H9 (cell line): ENCODE measurements at regions not wholly inside any gene's neighbourhood (a gene's known extent, or its start where the extent isn't known, plus 50 kb on each side); places are given as distances from the start of the nearest gene placed in this dataset.

Source experiments
- DNase-seq: peaks from one replicate; pipeline ENCODE4 v3.0.0-alpha.2; 2017
- H2AFZ ChIP-seq: one replicate; pipeline ENCODE4 v1.6.1; 2013; ENCODE audit warnings: mild to moderate bottlenecking, low read length, control low read depth, moderate library complexity
- H2AK5ac ChIP-seq: 2 replicates; pipeline ENCODE4 v1.6.1; 2013; ENCODE audit warnings: low read length, control low read depth, mixed read lengths; ENCODE audit not compliant: insufficient read length
- H2BK120ac ChIP-seq: one replicate; pipeline ENCODE4 v1.6.1; 2013; ENCODE audit warnings: low read depth, mild to moderate bottlenecking, low read length, control low read depth, inconsistent platforms; ENCODE audit not compliant: poor library complexity, severe bottlenecking
- H2BK12ac ChIP-seq: 2 replicates; pipeline ENCODE4 v1.6.1; 2013; ENCODE audit warnings: low read length, control low read depth, mixed read lengths, low read depth; ENCODE audit not compliant: insufficient read length
- H2BK15ac ChIP-seq: 2 replicates; pipeline ENCODE4 v1.6.1; 2013; ENCODE audit warnings: low read depth, low read length, control low read depth
- H2BK20ac ChIP-seq: one replicate; pipeline ENCODE4 v1.6.1; 2013; ENCODE audit warnings: low read depth, mild to moderate bottlenecking, low read length, control low read depth, inconsistent platforms; ENCODE audit not compliant: poor library complexity, severe bottlenecking
- H2BK5ac ChIP-seq: 2 replicates; pipeline ENCODE4 v1.6.1; 2013; ENCODE audit warnings: low read length, control low read depth, mixed read lengths; ENCODE audit not compliant: insufficient read length
- H3K14ac ChIP-seq: 2 replicates; pipeline ENCODE4 v1.6.1; 2013; ENCODE audit warnings: low read length, control low read depth; ENCODE audit not compliant: insufficient read depth
- H3K18ac ChIP-seq: 2 replicates; pipeline ENCODE4 v1.6.1; 2013; ENCODE audit warnings: low read depth, mild to moderate bottlenecking, mixed read lengths, low read length, control low read depth; ENCODE audit not compliant: insufficient read length
- H3K23ac ChIP-seq: 2 replicates; pipeline ENCODE4 v1.6.1; 2013; ENCODE audit warnings: low read length, control low read depth, mixed read lengths, low read depth; ENCODE audit not compliant: insufficient read length
- H3K23me2 ChIP-seq: 2 replicates; pipeline ENCODE4 v1.6.1; 2013; ENCODE audit warnings: low read depth, mild to moderate bottlenecking, mixed read lengths, low read length, control low read depth; ENCODE audit not compliant: insufficient read length, poor library complexity, severe bottlenecking
- H3K27ac ChIP-seq: 2 replicates; pipeline ENCODE4 v1.5.1; 2013; ENCODE audit warnings: low read length, control low read depth, mixed read lengths, low read depth; ENCODE audit not compliant: insufficient read length
- H3K27me3 ChIP-seq: 2 replicates; pipeline ENCODE4 v1.6.1; 2013; ENCODE audit warnings: low read length, control low read depth, inconsistent platforms; ENCODE audit not compliant: insufficient read depth
- H3K4ac ChIP-seq: 2 replicates; pipeline ENCODE4 v1.6.1; 2013; ENCODE audit warnings: low read depth, mild to moderate bottlenecking, control low read depth, inconsistent platforms, low read length, moderate library complexity
- H3K4me1 ChIP-seq: 2 replicates; pipeline ENCODE4 v1.6.1; 2013; ENCODE audit warnings: low read length, control low read depth, inconsistent platforms; ENCODE audit not compliant: insufficient read depth
- H3K4me2 ChIP-seq: 2 replicates; pipeline ENCODE4 v1.6.1; 2013; ENCODE audit warnings: low read length, control low read depth, mixed read lengths; ENCODE audit not compliant: insufficient read length, insufficient read depth
- H3K56ac ChIP-seq: 2 replicates; pipeline ENCODE4 v1.6.1; 2013; ENCODE audit warnings: low read depth, mild to moderate bottlenecking, mixed read lengths, low read length, control low read depth; ENCODE audit not compliant: insufficient read length
- H3K79me1 ChIP-seq: 2 replicates; pipeline ENCODE4 v1.6.1; 2013; ENCODE audit warnings: low read depth, mild to moderate bottlenecking, moderate library complexity, low read length, control low read depth, inconsistent platforms; ENCODE audit not compliant: insufficient read depth, poor library complexity, severe bottlenecking
- H3K79me2 ChIP-seq: 2 replicates; pipeline ENCODE4 v1.6.1; 2013; ENCODE audit warnings: low read length, control low read depth, inconsistent platforms; ENCODE audit not compliant: insufficient read depth
- H3K9ac ChIP-seq: 2 replicates; pipeline ENCODE4 v1.6.1; 2013; ENCODE audit warnings: low read length, control low read depth, mixed read lengths; ENCODE audit not compliant: insufficient read length; ENCODE audit errors: extremely low read depth
- H3K9me3 ChIP-seq: one replicate; pipeline ENCODE4 v1.6.1; 2013; ENCODE audit warnings: low read depth, low read length, inconsistent platforms; ENCODE audit not compliant: control insufficient read depth
- H3T11ph ChIP-seq: one replicate; pipeline ENCODE4 v1.6.1; 2013; ENCODE audit warnings: mild to moderate bottlenecking, low read length, control low read depth, inconsistent platforms
- H4K20me1 ChIP-seq: one replicate; pipeline ENCODE4 v1.6.1; 2013; ENCODE audit not compliant: control insufficient read depth, insufficient read length, insufficient read depth
- H4K5ac ChIP-seq: 2 replicates; pipeline ENCODE4 v1.6.1; 2013; ENCODE audit warnings: low read depth, mild to moderate bottlenecking, mixed read lengths, low read length, control low read depth; ENCODE audit not compliant: insufficient read length
- H4K8ac ChIP-seq: replicated peaks from 2 replicates; pipeline ENCODE4 v1.6.1; 2013; ENCODE audit warnings: low read length, control low read depth, mixed read lengths, low read depth; ENCODE audit not compliant: insufficient read length
- H4K91ac ChIP-seq: 2 replicates; pipeline ENCODE4 v1.6.1; 2013; ENCODE audit warnings: low read depth, mild to moderate bottlenecking, moderate library complexity, mixed read lengths, low read length, control low read depth; ENCODE audit not compliant: insufficient read length
- H3K27ac Mint-ChIP-seq, 3 experiments: 2 replicates in 2 of 3; 3 replicates in 1 of 3; pipeline ENCODE4 v1.8.0; 2020 to 2021; ENCODE audit warnings: mixed read lengths in 3 of 3, mild to moderate bottlenecking in 1 of 3, moderate library complexity in 1 of 3
- H3K27me3 Mint-ChIP-seq: 2 replicates; pipeline ENCODE4 v1.8.0; 2021; ENCODE audit warnings: low read depth, mild to moderate bottlenecking, moderate library complexity, mixed read lengths
- H3K36me3 Mint-ChIP-seq, 3 experiments: 2 replicates in 2 of 3; 3 replicates in 1 of 3; pipeline ENCODE4 v1.8.0; 2020 to 2021; ENCODE audit warnings: low read depth in 3 of 3, mixed read lengths in 3 of 3; ENCODE audit not compliant: insufficient read depth in 1 of 3
- H3K4me1 Mint-ChIP-seq, 2 experiments: 2 replicates each; pipeline ENCODE4 v1.8.0; 2020; ENCODE audit warnings: mixed read lengths in 2 of 2
- H3K4me3 Mint-ChIP-seq, 2 experiments: 2 replicates in 1 of 2; 3 replicates in 1 of 2; pipeline ENCODE4 v1.8.0; 2020 to 2021; ENCODE audit warnings: mild to moderate bottlenecking in 2 of 2, mixed read lengths in 2 of 2, moderate library complexity in 1 of 2
- H3K9me3 Mint-ChIP-seq, 2 experiments: 2 replicates in 1 of 2; 3 replicates in 1 of 2; pipeline ENCODE4 v1.8.0; 2020; ENCODE audit warnings: mild to moderate bottlenecking in 2 of 2, mixed read lengths in 2 of 2, moderate library complexity in 1 of 2
- WGBS: extraction: QIAGEN DNeasy Blood & Tissue Kit; methylation state at CpG from one replicate; pipeline ENCODE4 v1.1.7; 2013; ENCODE audit warnings: missing lambda C conversion rate, low lambda C conversion rate, mixed read lengths; ENCODE audit not compliant: insufficient read length; ENCODE audit errors: extremely low coverage; 5-methylcytosine and 5-hydroxymethylcytosine counted together
- TF ChIP-seq, protein P1 (sequence below): fragments of 200-600 bp; sonication (generic); conservative IDR thresholded peaks from 3 replicates; pipeline ENCODE4 v1.8.0; 2021; ENCODE audit warnings: antibody characterized with exemption, mild to moderate bottlenecking

DNA sequence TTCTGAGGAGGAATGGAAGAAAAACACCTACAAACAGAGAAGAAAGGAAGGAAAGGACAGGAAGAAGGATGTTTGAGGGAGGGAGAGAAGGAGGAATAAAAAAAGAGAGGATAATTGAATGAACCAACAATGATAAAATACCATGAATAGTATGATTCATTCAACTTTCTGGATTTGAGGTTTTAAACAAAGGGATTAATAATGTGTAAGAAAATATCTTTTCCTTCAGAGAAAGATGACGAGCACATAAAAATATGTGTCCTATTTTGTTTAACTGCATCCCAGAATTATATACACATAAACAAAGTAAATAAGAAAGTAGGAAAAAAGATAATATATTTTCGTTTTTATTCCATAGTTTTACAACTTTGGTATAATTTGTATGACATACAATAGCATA, 1380.4 kb downstream of the STIM2 start:
- Histone ChIP-seq H4K5ac (no peak overlapping the region), H3K79me1 (no peaks in the 10 kb centered on the region), H4K91ac (no peak overlapping the region), H2BK120ac (no peak overlapping the region), H3K4ac (no peak overlapping the region), H3K18ac (no peak overlapping the region), H3K27me3 (no peaks in the 10 kb centered on the region), H3K23ac (no peak overlapping the region), H4K8ac (no peak overlapping the region), H2BK12ac (no peak overlapping the region), H4K20me1 (no peaks in the 10 kb centered on the region), H2BK20ac (no peak overlapping the region), H3K79me2 (no peaks in the 10 kb centered on the region), H3K9me3 (no peaks in the 10 kb centered on the region), H2BK5ac (no peak overlapping the region), H3K14ac (no peak overlapping the region), H3K27ac (no peak overlapping the region), H2AFZ (no peak overlapping the region), H3K4me1 (no peaks in the 10 kb centered on the region), H2BK15ac (no peak overlapping the region), H3K56ac (no peak overlapping the region), H3K9ac (no peak overlapping the region), H3K23me2 (no peaks in the 10 kb centered on the region), H3K4me2 (no peak overlapping the region), H3T11ph (no peak overlapping the region), H2AK5ac (no peak overlapping the region)
- no CpG with 5 or more reads among the region's 2 CpGs for WGBS
- Mint-ChIP-seq H3K27ac (no peak overlapping the region), H3K27me3 (no peaks in the 10 kb centered on the region; the same call in 1 of the 2 replicates), H3K4me3 (no peak overlapping the region), H3K9me3 (peaks cover 0 to 3% of the 10 kb centered on the region in 2 experiments; a peak in 1 of 5 replicates), H3K4me1 (peaks cover 2 to 3% of the 10 kb centered on the region in 2 experiments; a peak in 3 of 4 replicates), H3K36me3 (no peaks in the 10 kb centered on the region)
- TF ChIP-seq, protein P1, sequence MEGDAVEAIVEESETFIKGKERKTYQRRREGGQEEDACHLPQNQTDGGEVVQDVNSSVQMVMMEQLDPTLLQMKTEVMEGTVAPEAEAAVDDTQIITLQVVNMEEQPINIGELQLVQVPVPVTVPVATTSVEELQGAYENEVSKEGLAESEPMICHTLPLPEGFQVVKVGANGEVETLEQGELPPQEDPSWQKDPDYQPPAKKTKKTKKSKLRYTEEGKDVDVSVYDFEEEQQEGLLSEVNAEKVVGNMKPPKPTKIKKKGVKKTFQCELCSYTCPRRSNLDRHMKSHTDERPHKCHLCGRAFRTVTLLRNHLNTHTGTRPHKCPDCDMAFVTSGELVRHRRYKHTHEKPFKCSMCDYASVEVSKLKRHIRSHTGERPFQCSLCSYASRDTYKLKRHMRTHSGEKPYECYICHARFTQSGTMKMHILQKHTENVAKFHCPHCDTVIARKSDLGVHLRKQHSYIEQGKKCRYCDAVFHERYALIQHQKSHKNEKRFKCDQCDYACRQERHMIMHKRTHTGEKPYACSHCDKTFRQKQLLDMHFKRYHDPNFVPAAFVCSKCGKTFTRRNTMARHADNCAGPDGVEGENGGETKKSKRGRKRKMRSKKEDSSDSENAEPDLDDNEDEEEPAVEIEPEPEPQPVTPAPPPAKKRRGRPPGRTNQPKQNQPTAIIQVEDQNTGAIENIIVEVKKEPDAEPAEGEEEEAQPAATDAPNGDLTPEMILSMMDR, result no peak
- no peak for DNase-seq
